Glutamatergic neuron (in vitro differentiated cells): ENCODE measurements at regions not wholly inside any gene's neighbourhood (a gene's known extent, or its start where the extent isn't known, plus 50 kb on each side); places are given as distances from the start of the nearest gene placed in this dataset.
A peak's percentile ranks its signal among the peaks of the same experiment; 100 is the strongest.

ENCODE experiments used
- DNase-seq: peaks from one replicate; pipeline ENCODE4 v3.0.0; 2022
- H3K27ac Mint-ChIP-seq: one replicate; pipeline ENCODE4 v1.8.0; 2020; ENCODE audit warnings: mild to moderate bottlenecking, mixed read lengths, inconsistent platforms; ENCODE audit not compliant: unreplicated experiment
- H3K27me3 Mint-ChIP-seq: one replicate; pipeline ENCODE4 v1.8.0; 2020; ENCODE audit warnings: mild to moderate bottlenecking, moderate library complexity, mixed read lengths, inconsistent platforms; ENCODE audit not compliant: unreplicated experiment
- H3K36me3 Mint-ChIP-seq: one replicate; pipeline ENCODE4 v1.8.0; 2020; ENCODE audit warnings: mild to moderate bottlenecking, mixed read lengths, inconsistent platforms; ENCODE audit not compliant: unreplicated experiment
- H3K4me1 Mint-ChIP-seq: one replicate; pipeline ENCODE4 v1.8.0; 2020; ENCODE audit warnings: mild to moderate bottlenecking, low read depth, mixed read lengths, inconsistent platforms; ENCODE audit not compliant: unreplicated experiment
- H3K4me3 Mint-ChIP-seq: one replicate; pipeline ENCODE4 v1.8.0; 2020; ENCODE audit warnings: mild to moderate bottlenecking, mixed read lengths, inconsistent platforms; ENCODE audit not compliant: unreplicated experiment
- H3K9me3 Mint-ChIP-seq: one replicate; pipeline ENCODE4 v1.8.0; 2020; ENCODE audit warnings: mild to moderate bottlenecking, moderate library complexity, mixed read lengths, inconsistent platforms; ENCODE audit not compliant: unreplicated experiment
- TF ChIP-seq, protein P1 (sequence below): fragments of 200-600 bp; sonication (generic); IDR thresholded peaks from one replicate; pipeline ENCODE4 v1.5.0; 2021; ENCODE audit not compliant: partially characterized antibody, unreplicated experiment

DNA sequence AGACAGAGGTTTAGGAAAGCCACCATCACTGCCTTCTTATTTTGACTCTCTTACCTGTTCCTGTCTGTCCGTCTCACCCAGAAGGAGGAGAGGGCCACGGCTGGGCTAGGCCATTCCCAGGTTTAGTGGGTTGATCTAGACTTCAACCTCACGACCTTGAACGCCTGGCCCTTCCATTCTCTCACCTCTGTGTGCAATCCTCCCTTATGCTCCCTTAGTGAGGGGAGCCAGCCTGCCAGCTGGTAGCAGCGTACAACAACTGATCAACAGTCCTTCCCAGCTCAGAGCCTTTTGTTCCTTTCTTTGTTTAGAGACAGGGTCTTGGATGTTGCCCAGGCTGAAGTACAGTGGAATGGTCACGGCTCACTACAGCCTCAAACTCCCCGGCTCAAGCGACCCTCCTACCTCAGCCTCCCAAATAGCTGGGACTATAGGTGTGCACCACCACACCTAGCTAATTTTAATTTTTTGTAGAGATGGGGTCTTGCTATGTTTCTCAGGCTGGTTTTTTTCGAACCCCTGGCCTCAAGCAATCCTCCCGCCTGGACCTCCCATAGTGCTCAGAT, 123.9 kb downstream of the ZNF664 start:
- H3K27me3 Mint-ChIP-seq: peaks cover 10% of the 10 kb centered on the region
- DNase-seq: no peak
- H3K27ac Mint-ChIP-seq: peak overlapping the region; percentile 49
- TF ChIP-seq, protein P1, sequence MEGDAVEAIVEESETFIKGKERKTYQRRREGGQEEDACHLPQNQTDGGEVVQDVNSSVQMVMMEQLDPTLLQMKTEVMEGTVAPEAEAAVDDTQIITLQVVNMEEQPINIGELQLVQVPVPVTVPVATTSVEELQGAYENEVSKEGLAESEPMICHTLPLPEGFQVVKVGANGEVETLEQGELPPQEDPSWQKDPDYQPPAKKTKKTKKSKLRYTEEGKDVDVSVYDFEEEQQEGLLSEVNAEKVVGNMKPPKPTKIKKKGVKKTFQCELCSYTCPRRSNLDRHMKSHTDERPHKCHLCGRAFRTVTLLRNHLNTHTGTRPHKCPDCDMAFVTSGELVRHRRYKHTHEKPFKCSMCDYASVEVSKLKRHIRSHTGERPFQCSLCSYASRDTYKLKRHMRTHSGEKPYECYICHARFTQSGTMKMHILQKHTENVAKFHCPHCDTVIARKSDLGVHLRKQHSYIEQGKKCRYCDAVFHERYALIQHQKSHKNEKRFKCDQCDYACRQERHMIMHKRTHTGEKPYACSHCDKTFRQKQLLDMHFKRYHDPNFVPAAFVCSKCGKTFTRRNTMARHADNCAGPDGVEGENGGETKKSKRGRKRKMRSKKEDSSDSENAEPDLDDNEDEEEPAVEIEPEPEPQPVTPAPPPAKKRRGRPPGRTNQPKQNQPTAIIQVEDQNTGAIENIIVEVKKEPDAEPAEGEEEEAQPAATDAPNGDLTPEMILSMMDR: no peak
- no peak overlapping the region for H3K4me3 Mint-ChIP-seq
- H3K4me1 Mint-ChIP-seq: peaks cover 33% of the 10 kb centered on the region
- H3K9me3 Mint-ChIP-seq: peaks cover 5% of the 10 kb centered on the region
- H3K36me3 Mint-ChIP-seq: peaks cover 8% of the 10 kb centered on the region

DNA sequence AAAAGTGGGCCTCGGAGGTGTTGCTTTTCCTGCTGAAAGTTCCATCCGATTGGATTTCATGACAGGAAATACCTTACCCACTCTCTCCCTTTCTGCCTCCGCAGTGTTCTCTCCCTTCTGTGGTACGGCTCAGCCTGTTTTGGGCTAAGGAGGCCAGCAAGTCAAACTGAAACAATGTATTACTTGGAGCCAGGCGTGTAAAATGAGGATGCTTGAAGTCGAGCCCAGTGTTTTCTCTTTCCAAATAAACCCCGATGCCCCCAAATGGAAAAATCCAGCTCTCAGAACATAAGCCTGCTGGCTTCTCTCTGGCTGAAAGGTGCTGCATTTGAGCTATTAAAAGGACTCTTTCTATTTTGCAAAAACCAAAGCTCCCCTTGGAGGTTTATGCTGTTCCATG, 124.7 kb downstream of the ZNF664 start:
- no peak for DNase-seq
- Mint-ChIP-seq H3K9me3 (peaks cover 5% of the 10 kb centered on the region), H3K4me3 (peak overlapping the region; percentile 27), H3K36me3 (peaks cover 8% of the 10 kb centered on the region), H3K27me3 (peaks cover 10% of the 10 kb centered on the region), H3K27ac (peak overlapping the region; percentile 81), H3K4me1 (peaks cover 33% of the 10 kb centered on the region)
- TF ChIP-seq, protein P1: no peak

DNA sequence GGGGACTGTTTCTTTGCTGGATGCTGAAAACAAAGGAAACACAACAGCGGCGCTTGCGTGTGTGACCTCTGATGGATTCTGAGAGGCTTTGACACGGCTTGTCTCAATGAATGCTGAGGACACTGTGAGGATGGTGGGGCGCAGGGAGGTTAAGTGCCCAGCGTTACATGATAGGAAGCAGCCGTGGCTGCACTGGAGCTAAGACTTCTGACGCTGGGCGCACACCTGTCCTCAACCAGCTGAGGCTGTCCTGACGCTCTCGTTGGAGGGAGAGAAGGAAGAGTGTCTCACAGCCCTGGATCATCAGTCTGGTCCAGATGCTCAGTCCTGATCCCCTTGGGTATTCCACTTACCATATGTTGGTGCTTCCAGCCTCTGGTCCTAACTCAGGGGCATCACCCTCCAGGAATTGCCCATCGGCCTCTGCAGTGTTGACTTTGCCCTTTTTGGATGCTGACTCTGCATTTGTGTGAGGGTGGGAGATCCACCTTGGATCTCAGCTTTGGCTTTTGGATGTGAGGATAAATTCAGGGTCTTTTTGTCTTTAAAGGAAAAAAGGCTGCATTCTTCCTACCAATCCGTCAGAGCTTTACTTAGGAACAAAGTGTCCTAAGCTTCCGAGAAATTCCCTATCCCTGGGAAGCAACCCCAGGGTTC, 125.2 kb downstream of the ZNF664 start:
- Mint-ChIP-seq H3K27ac (peak overlapping the region; percentile 81), H3K9me3 (peaks cover 5% of the 10 kb centered on the region), H3K27me3 (peaks cover 10% of the 10 kb centered on the region), H3K36me3 (peaks cover 8% of the 10 kb centered on the region), H3K4me3 (peak overlapping the region; percentile 30), H3K4me1 (peaks cover 33% of the 10 kb centered on the region)
- TF ChIP-seq, protein P1: no peak
- DNase-seq: no peak

DNA sequence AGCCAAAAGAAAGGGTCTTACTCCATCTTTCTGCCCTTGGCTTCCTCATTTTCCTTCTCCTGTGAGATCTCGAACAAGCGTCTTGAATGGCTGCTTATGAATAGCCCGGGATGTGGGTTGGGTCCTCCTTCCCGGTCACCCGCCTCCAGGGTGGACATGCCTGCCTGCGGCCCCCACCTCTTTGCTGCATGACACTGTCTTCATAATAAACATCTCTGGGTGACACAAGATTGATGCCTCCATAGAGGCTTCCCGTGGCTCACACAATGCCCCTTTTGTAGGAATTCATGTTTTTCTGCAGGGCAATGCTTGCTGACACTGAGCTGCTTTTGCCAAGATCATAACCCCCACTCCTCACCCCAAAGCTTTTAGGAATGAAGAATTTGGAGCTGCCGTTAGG, 125.9 kb downstream of the ZNF664 start:
- peaks cover 10% of the 10 kb centered on the region for H3K27me3 Mint-ChIP-seq
- H3K4me1 Mint-ChIP-seq: peaks cover 33% of the 10 kb centered on the region
- TF ChIP-seq, protein P1: no peak
- H3K27ac Mint-ChIP-seq: peak overlapping the region; percentile 81
- no peak for DNase-seq
- H3K4me3 Mint-ChIP-seq: peak overlapping the region; percentile 16
- peaks cover 5% of the 10 kb centered on the region for H3K9me3 Mint-ChIP-seq
- H3K36me3 Mint-ChIP-seq: peaks cover 8% of the 10 kb centered on the region

DNA sequence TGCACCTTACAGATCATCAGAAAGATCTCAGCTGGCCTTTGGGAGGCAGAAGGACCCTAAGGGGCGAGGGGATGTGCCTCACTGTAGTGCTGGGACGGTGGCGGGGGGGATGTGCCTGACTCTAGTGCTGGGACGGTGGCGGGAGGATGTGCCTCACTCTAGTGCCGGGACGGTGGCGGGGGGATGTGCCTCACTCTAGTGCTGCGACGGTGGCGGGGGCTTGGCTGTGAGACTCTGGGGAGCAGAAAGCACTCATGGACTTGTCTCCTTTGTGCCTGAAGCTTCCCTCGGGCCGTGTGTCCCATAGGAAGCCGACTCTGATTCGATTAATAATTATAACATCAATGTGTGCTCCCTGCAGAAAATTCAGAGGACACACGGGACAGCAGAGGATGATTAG, 126.6 kb downstream of the ZNF664 start:
- no peak for DNase-seq
- Mint-ChIP-seq H3K27me3 (peaks cover 10% of the 10 kb centered on the region), H3K4me1 (peaks cover 33% of the 10 kb centered on the region), H3K9me3 (peaks cover 5% of the 10 kb centered on the region), H3K27ac (no peak overlapping the region), H3K36me3 (peaks cover 8% of the 10 kb centered on the region), H3K4me3 (no peak overlapping the region)
- TF ChIP-seq, protein P1: no peak
